Suprapubic skin (tissue), 3 donors: ENCODE measurements at regions not wholly inside any gene's neighbourhood (a gene's known extent, or its start where the extent isn't known, plus 50 kb on each side); places are given as distances from the start of the nearest gene placed in this dataset.

ENCODE experiments used
- EP300 ChIP-seq: sonication (generic); formaldehyde crosslinking; IDR thresholded peaks from one replicate; pipeline ENCODE4 v1.6.1; 2017; ENCODE audit warnings: antibody characterized with exemption
- TF ChIP-seq, protein P1 (sequence below), 2 donors: fragments of 200-600 bp in 1 of 2; fragments of 450-650 bp in 1 of 2; sonication (generic) in 1 of 2; IDR thresholded peaks; one replicate each; pipeline ENCODE4 v1.5.1; 2016 to 2019; ENCODE audit warnings: antibody characterized with exemption in 2 of 2, mild to moderate bottlenecking in 1 of 2, moderate library complexity in 1 of 2

DNA sequence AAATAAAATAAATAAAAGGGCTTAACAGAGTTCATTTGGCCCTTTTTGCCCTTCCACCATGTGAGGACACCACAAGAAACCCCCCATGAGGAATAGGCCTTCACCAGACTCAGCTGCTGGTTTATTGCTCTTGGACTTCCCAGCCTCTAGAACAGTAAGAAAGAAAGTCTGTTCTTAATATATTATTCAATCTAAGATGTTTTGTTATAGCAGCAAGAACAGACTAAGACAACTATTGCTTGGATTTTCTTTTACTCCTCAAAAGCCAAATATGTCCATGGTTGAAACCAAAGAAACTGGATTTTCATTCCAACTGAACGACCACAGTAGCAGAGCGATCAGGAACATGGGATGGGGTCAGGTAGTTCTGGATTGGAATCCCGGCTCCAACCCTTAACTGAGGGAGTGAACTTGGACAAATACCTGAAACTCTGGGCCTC, 157.2 kb upstream of the EEA1 start:
- TF ChIP-seq, protein P1, sequence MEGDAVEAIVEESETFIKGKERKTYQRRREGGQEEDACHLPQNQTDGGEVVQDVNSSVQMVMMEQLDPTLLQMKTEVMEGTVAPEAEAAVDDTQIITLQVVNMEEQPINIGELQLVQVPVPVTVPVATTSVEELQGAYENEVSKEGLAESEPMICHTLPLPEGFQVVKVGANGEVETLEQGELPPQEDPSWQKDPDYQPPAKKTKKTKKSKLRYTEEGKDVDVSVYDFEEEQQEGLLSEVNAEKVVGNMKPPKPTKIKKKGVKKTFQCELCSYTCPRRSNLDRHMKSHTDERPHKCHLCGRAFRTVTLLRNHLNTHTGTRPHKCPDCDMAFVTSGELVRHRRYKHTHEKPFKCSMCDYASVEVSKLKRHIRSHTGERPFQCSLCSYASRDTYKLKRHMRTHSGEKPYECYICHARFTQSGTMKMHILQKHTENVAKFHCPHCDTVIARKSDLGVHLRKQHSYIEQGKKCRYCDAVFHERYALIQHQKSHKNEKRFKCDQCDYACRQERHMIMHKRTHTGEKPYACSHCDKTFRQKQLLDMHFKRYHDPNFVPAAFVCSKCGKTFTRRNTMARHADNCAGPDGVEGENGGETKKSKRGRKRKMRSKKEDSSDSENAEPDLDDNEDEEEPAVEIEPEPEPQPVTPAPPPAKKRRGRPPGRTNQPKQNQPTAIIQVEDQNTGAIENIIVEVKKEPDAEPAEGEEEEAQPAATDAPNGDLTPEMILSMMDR (IDR thresholded peaks at IDR 0.05), result no peak
- no peak for TF ChIP-seq EP300
